Mesothelial cell of epicardium (in vitro differentiated cells): ENCODE measurements at regions not wholly inside any gene's neighbourhood (a gene's known extent, or its start where the extent isn't known, plus 50 kb on each side); places are given as distances from the start of the nearest gene placed in this dataset.

ENCODE experiments used
- DNase-seq, 2 experiments: peaks; one replicate each; pipeline ENCODE4 v3.0.0; 2021; ENCODE audit warnings: low spot score in 2 of 2; ENCODE audit not compliant: unreplicated experiment in 2 of 2
- H3K27ac Mint-ChIP-seq: 2 replicates; pipeline ENCODE4 v1.8.0; 2021; ENCODE audit warnings: mixed read lengths
- H3K27me3 Mint-ChIP-seq: 2 replicates; pipeline ENCODE4 v1.8.0; 2021; ENCODE audit warnings: low read depth, mixed read lengths
- H3K36me3 Mint-ChIP-seq: 2 replicates; pipeline ENCODE4 v1.8.0; 2021; ENCODE audit warnings: mixed read lengths
- H3K4me1 Mint-ChIP-seq: 2 replicates; pipeline ENCODE4 v1.8.0; 2021; ENCODE audit warnings: mixed read lengths
- H3K4me3 Mint-ChIP-seq: 2 replicates; pipeline ENCODE4 v1.8.0; 2021; ENCODE audit warnings: mild to moderate bottlenecking, moderate library complexity, mixed read lengths
- H3K9me3 Mint-ChIP-seq: 2 replicates; pipeline ENCODE4 v1.8.0; 2021; ENCODE audit warnings: mixed read lengths
- TF ChIP-seq, protein P1 (sequence below): fragments of 200-600 bp; sonication (generic); IDR thresholded peaks from one replicate; pipeline ENCODE4 v1.5.0; 2021; ENCODE audit warnings: antibody characterized with exemption; ENCODE audit not compliant: unreplicated experiment

DNA sequence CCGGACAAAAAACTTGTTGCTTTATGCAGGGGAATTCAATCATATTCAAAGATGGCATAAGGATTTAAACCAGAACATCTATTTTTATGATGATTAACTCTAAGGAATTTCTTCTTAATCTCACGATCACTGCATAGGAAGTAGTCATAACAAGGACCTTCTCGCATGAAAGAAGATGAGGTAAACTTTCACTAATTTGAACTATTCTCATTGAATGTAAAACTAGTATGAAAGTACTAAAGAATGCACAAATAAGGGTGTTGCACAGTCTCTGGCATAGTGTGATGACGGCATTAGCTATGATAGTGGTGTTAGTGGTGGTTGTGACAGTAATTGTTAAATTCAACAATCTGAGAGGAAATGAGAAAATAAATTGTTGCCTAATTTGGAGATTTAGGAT lies 280.0 kb downstream of the SLC6A15 start:
- Mint-ChIP-seq H3K4me1 (peaks cover 13% of the 10 kb centered on the region), H3K27me3 (no peaks in the 10 kb centered on the region), H3K4me3 (no peak overlapping the region), H3K9me3 (peaks cover 8% of the 10 kb centered on the region), H3K36me3 (peaks cover 7% of the 10 kb centered on the region), H3K27ac (peak overlapping the region; percentile 80)
- TF ChIP-seq, protein P1, sequence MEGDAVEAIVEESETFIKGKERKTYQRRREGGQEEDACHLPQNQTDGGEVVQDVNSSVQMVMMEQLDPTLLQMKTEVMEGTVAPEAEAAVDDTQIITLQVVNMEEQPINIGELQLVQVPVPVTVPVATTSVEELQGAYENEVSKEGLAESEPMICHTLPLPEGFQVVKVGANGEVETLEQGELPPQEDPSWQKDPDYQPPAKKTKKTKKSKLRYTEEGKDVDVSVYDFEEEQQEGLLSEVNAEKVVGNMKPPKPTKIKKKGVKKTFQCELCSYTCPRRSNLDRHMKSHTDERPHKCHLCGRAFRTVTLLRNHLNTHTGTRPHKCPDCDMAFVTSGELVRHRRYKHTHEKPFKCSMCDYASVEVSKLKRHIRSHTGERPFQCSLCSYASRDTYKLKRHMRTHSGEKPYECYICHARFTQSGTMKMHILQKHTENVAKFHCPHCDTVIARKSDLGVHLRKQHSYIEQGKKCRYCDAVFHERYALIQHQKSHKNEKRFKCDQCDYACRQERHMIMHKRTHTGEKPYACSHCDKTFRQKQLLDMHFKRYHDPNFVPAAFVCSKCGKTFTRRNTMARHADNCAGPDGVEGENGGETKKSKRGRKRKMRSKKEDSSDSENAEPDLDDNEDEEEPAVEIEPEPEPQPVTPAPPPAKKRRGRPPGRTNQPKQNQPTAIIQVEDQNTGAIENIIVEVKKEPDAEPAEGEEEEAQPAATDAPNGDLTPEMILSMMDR: no peak
- DNase-seq: no peak

DNA sequence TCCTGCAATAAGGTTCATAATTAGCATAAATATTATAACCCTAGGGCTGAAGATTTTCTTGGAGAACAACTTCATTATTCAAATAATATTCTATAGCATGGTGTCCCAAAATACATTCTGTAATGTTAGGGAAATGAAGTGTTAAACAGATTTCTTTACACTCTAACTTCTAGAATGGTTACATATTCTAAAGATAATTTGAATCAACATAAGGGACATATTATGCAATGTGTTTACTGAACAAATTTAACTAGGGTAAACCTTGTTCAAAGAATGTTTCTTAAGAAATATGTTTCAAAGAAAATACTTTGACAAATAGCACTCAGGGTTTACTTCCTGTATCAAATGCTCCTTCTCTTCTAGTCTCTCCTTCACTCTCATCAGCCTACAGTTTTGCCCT lies 281.6 kb downstream of the SLC6A15 start:
- Mint-ChIP-seq H3K4me1 (peaks cover 13% of the 10 kb centered on the region), H3K9me3 (peaks cover 8% of the 10 kb centered on the region), H3K27me3 (no peaks in the 10 kb centered on the region), H3K36me3 (peaks cover 7% of the 10 kb centered on the region), H3K4me3 (no peak overlapping the region), H3K27ac (peak overlapping the region; percentile 57)
- TF ChIP-seq, protein P1: no peak
- no peak for DNase-seq

- TF ChIP-seq, protein P1: no peak
- Mint-ChIP-seq H3K27me3 (no peaks in the 10 kb centered on the region), H3K4me3 (no peak overlapping the region), H3K4me1 (peaks cover 13% of the 10 kb centered on the region), H3K36me3 (no peaks in the 10 kb centered on the region), H3K27ac (no peak overlapping the region), H3K9me3 (no peaks in the 10 kb centered on the region)
- no peak for DNase-seq
These were observed 285.0 kb downstream of the SLC6A15 start for GRCh38 chr12:84627593-84627992.

GRCh38 chr12:84624601-84625000 lies 288.0 kb downstream of the SLC6A15 start:
- Mint-ChIP-seq H3K27ac (no peak overlapping the region), H3K9me3 (no peaks in the 10 kb centered on the region), H3K4me3 (no peak overlapping the region), H3K36me3 (no peaks in the 10 kb centered on the region), H3K4me1 (peaks cover 2% of the 10 kb centered on the region), H3K27me3 (no peaks in the 10 kb centered on the region)
- TF ChIP-seq, protein P1: no peak
- no peak for DNase-seq

DNA sequence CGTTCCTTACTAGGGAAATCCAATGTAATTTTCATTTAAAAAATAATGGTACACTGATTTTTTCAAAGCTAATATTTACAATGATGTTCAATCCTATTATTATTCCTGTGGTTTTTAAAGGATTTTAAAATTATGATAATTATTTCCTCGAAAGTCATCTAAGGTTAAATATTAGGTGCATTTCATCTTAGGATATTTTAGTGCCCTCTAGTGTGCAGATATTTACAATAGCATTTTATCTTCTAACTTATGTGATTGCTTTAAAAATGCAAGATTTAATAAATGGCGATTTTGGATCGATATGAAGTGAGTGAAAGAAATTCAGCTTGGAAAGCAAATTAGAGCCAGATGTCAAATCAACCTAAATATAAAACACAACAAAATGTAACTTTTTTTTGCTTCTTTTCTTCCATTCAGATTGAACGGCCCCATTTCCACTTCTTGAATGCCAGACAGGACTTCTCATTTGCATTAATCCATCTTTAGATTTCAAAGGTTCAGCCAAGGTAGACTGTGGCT lies 293.5 kb downstream of the SLC6A15 start:
- Mint-ChIP-seq H3K27me3 (no peaks in the 10 kb centered on the region), H3K36me3 (peaks cover 6% of the 10 kb centered on the region), H3K4me3 (no peak overlapping the region), H3K4me1 (peaks cover 9% of the 10 kb centered on the region), H3K27ac (no peak overlapping the region), H3K9me3 (peaks cover 12% of the 10 kb centered on the region)
- TF ChIP-seq, protein P1: peak; percentile 27
- no peak for DNase-seq
